HCT116 (cell line): ENCODE measurements at regions not wholly inside any gene's neighbourhood (a gene's known extent, or its start where the extent isn't known, plus 50 kb on each side); places are given as distances from the start of the nearest gene placed in this dataset.

ENCODE experiments used
- ATAC-seq: fragments of 200-7000 bp; cut with Tn5 transposase; 2 replicates; pipeline ENCODE4 v1.9.1; 2020; ENCODE audit warnings: mild to moderate bottlenecking, moderate library complexity
- BruUV-seq: library from RNA; stranded (reverse); fragments of 400-500 nt; replicated peaks from 2 replicates; lab custom pipeline; 2021; lab: Mats Ljungman, UMichigan
- CTCF ChIA-PET: fragments of 300-600 bp; sonication (Branson Sonifier 250); formaldehyde crosslinking; loops from one replicate; lab custom pipeline; 2021; ENCODE audit warnings: antibody characterized with exemption; lab: Charles Lee
- POLR2A ChIA-PET: fragments of 300-600, 350-600 bp; sonication (Branson Sonifier 250); formaldehyde crosslinking; loops from one replicate; lab custom pipeline; 2021; ENCODE audit warnings: antibody characterized with exemption; lab: Charles Lee
- RAD21 ChIA-PET, 2 experiments: fragments of 300-600 bp; sonication (Branson Sonifier 250); formaldehyde crosslinking; loops; one replicate each; lab custom pipeline; 2023; ENCODE audit warnings: low total read pairs in 2 of 2; ENCODE audit not compliant: uncharacterized antibody in 2 of 2, unreplicated experiment in 2 of 2, low non-redundant PET in 1 of 2; lab: Charles Lee
- DNase-seq: peaks from one replicate; pipeline ENCODE4 v3.0.0-alpha.2; 2010; ENCODE audit warnings: low read depth, low spot score
- H2AFZ ChIP-seq: fragments of 200-600 bp; shearing (Covaris generic), sonication (generic); 2 replicates; pipeline ENCODE4 v1.6.1; 2017; ENCODE audit warnings: low read depth, mixed run types, mixed read lengths, antibody characterized with exemption, low read length; ENCODE audit not compliant: poor library complexity, severe bottlenecking
- H3K27ac ChIP-seq: 2 replicates; pipeline ENCODE4 v1.5.1; 2012; ENCODE audit warnings: low read depth, low read length
- H3K27me3 ChIP-seq: fragments of 200-600 bp; sonication (generic); 2 replicates; pipeline ENCODE4 v1.6.1; 2016; ENCODE audit warnings: mixed run types, low read length, mixed read lengths; ENCODE audit not compliant: insufficient read depth
- H3K36me3 ChIP-seq, 2 experiments: fragments of 200-500 bp in 1 of 2; fragments of 200-600 bp in 1 of 2; sonication (Bioruptor generic) in 1 of 2; sonication (generic) in 1 of 2; 2 replicates each; pipeline versions ENCODE4 v1.5.1 to v1.6.1; 2014 to 2016; ENCODE audit warnings: low read length in 2 of 2, inconsistent platforms in 1 of 2, mixed read lengths in 1 of 2, mixed run types in 1 of 2; ENCODE audit not compliant: insufficient read depth in 2 of 2, control insufficient read depth in 1 of 2
- H3K4me1 ChIP-seq, 2 experiments: fragments of 200-600 bp in 1 of 2; sonication (generic) in 1 of 2; 2 replicates each; pipeline versions ENCODE4 v1.5.1 to v1.6.1; 2012 to 2017; ENCODE audit warnings: low read length in 2 of 2, inconsistent platforms in 1 of 2, mild to moderate bottlenecking in 1 of 2, mixed read lengths in 1 of 2, mixed run types in 1 of 2, moderate library complexity in 1 of 2; ENCODE audit not compliant: insufficient read depth in 2 of 2, control insufficient read depth in 1 of 2
- H3K4me2 ChIP-seq: fragments of 200-600 bp; sonication (generic); 2 replicates; pipeline ENCODE4 v1.6.1; 2017; ENCODE audit warnings: mixed run types, low read length, mixed read lengths
- H3K4me3 ChIP-seq, 2 experiments: fragments of 200-600 bp in 1 of 2; sonication (generic) in 1 of 2; replicated peaks in 1 of 2; 2 replicates each; pipeline ENCODE4 v1.5.1; 2011 to 2016; ENCODE audit warnings: low read length in 2 of 2, control low read depth in 1 of 2, low read depth in 1 of 2, mild to moderate bottlenecking in 1 of 2, mixed read lengths in 1 of 2, mixed run types in 1 of 2
- H3K79me2 ChIP-seq: fragments of 200-600 bp; sonication (generic); 2 replicates; pipeline ENCODE4 v1.6.1; 2017; ENCODE audit warnings: mild to moderate bottlenecking, mixed run types, low read length, moderate library complexity, mixed read lengths; ENCODE audit not compliant: insufficient read depth
- H3K9ac ChIP-seq: fragments of 200-600 bp; sonication (generic); 2 replicates; pipeline ENCODE4 v1.6.1; 2016; ENCODE audit warnings: low read length, mixed read lengths
- H3K9me2 ChIP-seq: fragments of 200-600 bp; sonication (generic), shearing (Covaris generic); 2 replicates; pipeline ENCODE4 v1.6.1; 2017; ENCODE audit warnings: mixed run types, mild to moderate bottlenecking, moderate library complexity; ENCODE audit not compliant: insufficient read depth
- H3K9me3 ChIP-seq, 2 experiments: fragments of 200-500 bp in 1 of 2; fragments of 200-600 bp in 1 of 2; sonication (Bioruptor generic) in 1 of 2; sonication (generic) in 1 of 2; 2 replicates each; pipeline ENCODE4 v1.6.1; 2014 to 2017; ENCODE audit warnings: low read length in 2 of 2, mixed read lengths in 2 of 2, inconsistent platforms in 1 of 2, low read depth in 1 of 2, mild to moderate bottlenecking in 1 of 2, mixed run types in 1 of 2, moderate library complexity in 1 of 2; ENCODE audit not compliant: control insufficient read depth in 1 of 2, insufficient read depth in 1 of 2
- H4K20me1 ChIP-seq: fragments of 200-600 bp; sonication (generic), shearing (Covaris generic); 2 replicates; pipeline ENCODE4 v1.6.1; 2017; ENCODE audit warnings: mixed run types, mild to moderate bottlenecking, moderate library complexity; ENCODE audit not compliant: insufficient read depth
- CBX3 ChIP-seq: IDR thresholded peaks from 2 replicates; pipeline ENCODE4 v1.6.1; 2012; ENCODE audit warnings: low read depth
- EGR1 ChIP-seq: IDR thresholded peaks from 2 replicates; pipeline ENCODE4 v1.6.1; 2012; ENCODE audit warnings: low read depth
- ELF1 ChIP-seq: IDR thresholded peaks from 2 replicates; pipeline ENCODE4 v1.6.1; 2012; ENCODE audit warnings: low read depth, borderline replicate concordance
- EZH2 ChIP-seq: fragments of 200-600 bp; sonication (generic); IDR thresholded peaks from 2 replicates; pipeline ENCODE4 v1.6.1; 2017; ENCODE audit warnings: antibody characterized with exemption, mixed run types
- FOSL1 ChIP-seq: IDR thresholded peaks from 2 replicates; pipeline ENCODE4 v1.6.1; 2012; ENCODE audit warnings: low read depth
- JUND ChIP-seq: IDR thresholded peaks from 2 replicates; pipeline ENCODE4 v1.6.1; 2012
- MAX ChIP-seq: IDR thresholded peaks from 2 replicates; pipeline ENCODE4 v1.6.1; 2012
- POLR2AphosphoS5 ChIP-seq: IDR thresholded peaks from 2 replicates; pipeline ENCODE4 v1.6.1; 2011; ENCODE audit warnings: mild to moderate bottlenecking, low read depth, low read length, moderate library complexity
- RAD21 ChIP-seq: IDR thresholded peaks from 2 replicates; pipeline ENCODE4 v1.6.1; 2012; ENCODE audit warnings: low read depth, mild to moderate bottlenecking
- SIN3A ChIP-seq: IDR thresholded peaks from 2 replicates; pipeline ENCODE4 v1.6.1; 2012; ENCODE audit warnings: low read depth
- SP1 ChIP-seq: IDR thresholded peaks from 2 replicates; pipeline ENCODE4 v1.6.1; 2012; ENCODE audit warnings: low read depth
- SRF ChIP-seq: IDR thresholded peaks from 2 replicates; pipeline ENCODE4 v1.6.1; 2012; ENCODE audit warnings: low read depth
- TCF7L2 ChIP-seq: IDR thresholded peaks from 2 replicates; pipeline ENCODE4 v1.7.0; 2011; ENCODE audit warnings: borderline replicate concordance, inconsistent platforms; ENCODE audit not compliant: insufficient read depth, insufficient read length; ENCODE audit errors: extremely low read depth
- YY1 ChIP-seq: IDR thresholded peaks from 2 replicates; pipeline ENCODE4 v1.6.1; 2011; ENCODE audit warnings: low read length, low read depth, moderate library complexity, mild to moderate bottlenecking; ENCODE audit not compliant: insufficient replicate concordance; ENCODE audit errors: extremely low read depth
- ZNF274 ChIP-seq: fragments of 200-500 bp; sonication (Bioruptor generic); IDR thresholded peaks from 2 replicates; pipeline ENCODE4 v1.6.1; 2014; ENCODE audit warnings: mild to moderate bottlenecking, low read depth, low read length, inconsistent platforms
- intact Hi-C: fragments of 100-400 bp; cut with micrococcal nuclease; formaldehyde crosslinking; loops from 2 replicates; pipeline ENCODE4 v1.10.0; 2022
- TF ChIP-seq, protein P1 (sequence below): IDR thresholded peaks from 2 replicates; pipeline ENCODE4 v1.6.1; 2012; ENCODE audit warnings: low read depth
- TF ChIP-seq, protein P2 (sequence below): IDR thresholded peaks from 2 replicates; pipeline ENCODE4 v1.6.1; 2012
- TF ChIP-seq, protein P3 (sequence below), 3 experiments: fragments of 200-600 bp in 1 of 3; sonication (generic) in 1 of 3; IDR thresholded peaks in 2 of 3; conservative IDR thresholded peaks in 1 of 3; 2 replicates each; pipeline ENCODE4 v1.5.1; 2012 to 2017; ENCODE audit warnings: low read depth in 2 of 3, low read length in 2 of 3, antibody characterized with exemption in 1 of 3, borderline replicate concordance in 1 of 3, control low read depth in 1 of 3, mild to moderate bottlenecking in 1 of 3, mixed read lengths in 1 of 3, mixed run types in 1 of 3, moderate library complexity in 1 of 3; ENCODE audit not compliant: insufficient read depth in 1 of 3

DNA sequence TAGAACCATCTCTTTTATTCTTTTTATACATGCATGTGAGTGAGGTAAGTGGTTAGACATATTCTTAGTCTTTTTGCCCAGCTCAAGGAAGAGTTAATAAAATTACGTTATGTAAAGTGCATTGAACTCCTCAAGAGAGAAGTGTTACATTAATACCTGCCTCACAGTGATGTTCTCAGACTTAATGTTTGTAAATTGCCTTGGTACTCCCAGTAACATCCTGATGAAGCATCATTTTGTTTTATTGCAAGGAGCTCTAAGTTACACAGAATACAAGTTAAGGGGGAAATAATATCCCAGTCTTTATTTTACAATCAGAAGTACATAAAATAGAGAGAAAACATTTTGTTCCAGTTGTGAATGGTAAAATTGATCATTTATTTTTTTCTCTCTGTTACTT is 89.5 kb upstream of the ARRDC3 start (continued):
- no peak for TF ChIP-seq SRF
- no peak for TF ChIP-seq JUND
- TF ChIP-seq EGR1: no peak
- no peak for TF ChIP-seq POLR2AphosphoS5
- no peak for TF ChIP-seq ELF1
- TF ChIP-seq, protein P1, sequence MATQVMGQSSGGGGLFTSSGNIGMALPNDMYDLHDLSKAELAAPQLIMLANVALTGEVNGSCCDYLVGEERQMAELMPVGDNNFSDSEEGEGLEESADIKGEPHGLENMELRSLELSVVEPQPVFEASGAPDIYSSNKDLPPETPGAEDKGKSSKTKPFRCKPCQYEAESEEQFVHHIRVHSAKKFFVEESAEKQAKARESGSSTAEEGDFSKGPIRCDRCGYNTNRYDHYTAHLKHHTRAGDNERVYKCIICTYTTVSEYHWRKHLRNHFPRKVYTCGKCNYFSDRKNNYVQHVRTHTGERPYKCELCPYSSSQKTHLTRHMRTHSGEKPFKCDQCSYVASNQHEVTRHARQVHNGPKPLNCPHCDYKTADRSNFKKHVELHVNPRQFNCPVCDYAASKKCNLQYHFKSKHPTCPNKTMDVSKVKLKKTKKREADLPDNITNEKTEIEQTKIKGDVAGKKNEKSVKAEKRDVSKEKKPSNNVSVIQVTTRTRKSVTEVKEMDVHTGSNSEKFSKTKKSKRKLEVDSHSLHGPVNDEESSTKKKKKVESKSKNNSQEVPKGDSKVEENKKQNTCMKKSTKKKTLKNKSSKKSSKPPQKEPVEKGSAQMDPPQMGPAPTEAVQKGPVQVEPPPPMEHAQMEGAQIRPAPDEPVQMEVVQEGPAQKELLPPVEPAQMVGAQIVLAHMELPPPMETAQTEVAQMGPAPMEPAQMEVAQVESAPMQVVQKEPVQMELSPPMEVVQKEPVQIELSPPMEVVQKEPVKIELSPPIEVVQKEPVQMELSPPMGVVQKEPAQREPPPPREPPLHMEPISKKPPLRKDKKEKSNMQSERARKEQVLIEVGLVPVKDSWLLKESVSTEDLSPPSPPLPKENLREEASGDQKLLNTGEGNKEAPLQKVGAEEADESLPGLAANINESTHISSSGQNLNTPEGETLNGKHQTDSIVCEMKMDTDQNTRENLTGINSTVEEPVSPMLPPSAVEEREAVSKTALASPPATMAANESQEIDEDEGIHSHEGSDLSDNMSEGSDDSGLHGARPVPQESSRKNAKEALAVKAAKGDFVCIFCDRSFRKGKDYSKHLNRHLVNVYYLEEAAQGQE: no peak

GRCh38 chr5:91469517-91470165 is 86.5 kb upstream of the ARRDC3 start:
- Histone ChIP-seq H3K4me1 (peaks cover 0 to 11% of the 10 kb centered on the region in 2 experiments; a peak in 1 of 4 replicates), H3K79me2 (no peaks in the 10 kb centered on the region), H3K27me3 (no peaks in the 10 kb centered on the region), H2AFZ (peak overlapping the region; percentile 7), H3K9me3 (no peaks in the 10 kb centered on the region), H3K4me2 (peak overlapping the region; percentile 27), H3K9me2 (no peaks in the 10 kb centered on the region), H3K9ac (no peak overlapping the region), H3K27ac (no peak overlapping the region), H3K36me3 (no peaks in the 10 kb centered on the region), H3K4me3 (no peak overlapping the region), H4K20me1 (no peaks in the 10 kb centered on the region)
- POLR2A ChIA-PET: no interaction called here
- no TSS peak for BruUV-seq
- ATAC-seq: no peak; the same call in 1 of the 2 replicates
- no peak for TF ChIP-seq FOSL1
- TF ChIP-seq RAD21: no peak
- no peak for TF ChIP-seq EGR1
- no peak for TF ChIP-seq SP1
- TF ChIP-seq SIN3A: no peak
- TF ChIP-seq, protein P2, sequence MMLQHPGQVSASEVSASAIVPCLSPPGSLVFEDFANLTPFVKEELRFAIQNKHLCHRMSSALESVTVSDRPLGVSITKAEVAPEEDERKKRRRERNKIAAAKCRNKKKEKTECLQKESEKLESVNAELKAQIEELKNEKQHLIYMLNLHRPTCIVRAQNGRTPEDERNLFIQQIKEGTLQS: no peak
- TF ChIP-seq YY1: no peak
- no peak for TF ChIP-seq POLR2AphosphoS5
- no peak for TF ChIP-seq JUND
- TF ChIP-seq, protein P3, sequence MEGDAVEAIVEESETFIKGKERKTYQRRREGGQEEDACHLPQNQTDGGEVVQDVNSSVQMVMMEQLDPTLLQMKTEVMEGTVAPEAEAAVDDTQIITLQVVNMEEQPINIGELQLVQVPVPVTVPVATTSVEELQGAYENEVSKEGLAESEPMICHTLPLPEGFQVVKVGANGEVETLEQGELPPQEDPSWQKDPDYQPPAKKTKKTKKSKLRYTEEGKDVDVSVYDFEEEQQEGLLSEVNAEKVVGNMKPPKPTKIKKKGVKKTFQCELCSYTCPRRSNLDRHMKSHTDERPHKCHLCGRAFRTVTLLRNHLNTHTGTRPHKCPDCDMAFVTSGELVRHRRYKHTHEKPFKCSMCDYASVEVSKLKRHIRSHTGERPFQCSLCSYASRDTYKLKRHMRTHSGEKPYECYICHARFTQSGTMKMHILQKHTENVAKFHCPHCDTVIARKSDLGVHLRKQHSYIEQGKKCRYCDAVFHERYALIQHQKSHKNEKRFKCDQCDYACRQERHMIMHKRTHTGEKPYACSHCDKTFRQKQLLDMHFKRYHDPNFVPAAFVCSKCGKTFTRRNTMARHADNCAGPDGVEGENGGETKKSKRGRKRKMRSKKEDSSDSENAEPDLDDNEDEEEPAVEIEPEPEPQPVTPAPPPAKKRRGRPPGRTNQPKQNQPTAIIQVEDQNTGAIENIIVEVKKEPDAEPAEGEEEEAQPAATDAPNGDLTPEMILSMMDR (IDR thresholded peaks at IDR 0.05 in 2 of 3, conservative IDR thresholded peaks at IDR 0.05 in 1 of 3; ENCODE audit: borderline replicate concordance in 1 of 3, insufficient read depth in 1 of 3, low read depth in 2 of 3, low read length in 2 of 3): no peak
- no peak for TF ChIP-seq MAX
- no peak for TF ChIP-seq CBX3
- TF ChIP-seq TCF7L2: no peak
- TF ChIP-seq EZH2: no peak
- no peak for TF ChIP-seq ZNF274
- intact Hi-C loops: no loop called here
- no peak for DNase-seq
- RAD21 ChIA-PET: no interaction called here
- CTCF ChIA-PET: no interaction called here
